Activated naive CD4-positive, alpha-beta T cell treated with anti-CD3 and anti-CD28 coated beads, Interleukin-2, amount 50 U/mL, for 24 hours (primary cell): ENCODE measurements at regions not wholly inside any gene's neighbourhood (a gene's known extent, or its start where the extent isn't known, plus 50 kb on each side); places are given as distances from the start of the nearest gene placed in this dataset.

Source experiments
- H3K27ac Mint-ChIP-seq: one replicate; pipeline ENCODE4 v1.8.0; 2021; ENCODE audit warnings: mild to moderate bottlenecking, mixed read lengths
- H3K27me3 Mint-ChIP-seq: one replicate; pipeline ENCODE4 v1.8.0; 2021; ENCODE audit warnings: mixed read lengths
- H3K36me3 Mint-ChIP-seq: one replicate; pipeline ENCODE4 v1.8.0; 2021; ENCODE audit warnings: mixed read lengths
- H3K4me1 Mint-ChIP-seq: one replicate; pipeline ENCODE4 v1.8.0; 2021; ENCODE audit warnings: mixed read lengths
- H3K4me3 Mint-ChIP-seq: one replicate; pipeline ENCODE4 v1.8.0; 2021; ENCODE audit warnings: mild to moderate bottlenecking, mixed read lengths
- H3K9me3 Mint-ChIP-seq: one replicate; pipeline ENCODE4 v1.8.0; 2021; ENCODE audit warnings: mixed read lengths

GRCh38 chr4:157837071-157837703 lies 335.6 kb downstream of the GASK1B start:
- Mint-ChIP-seq H3K36me3 (no peaks in the 10 kb centered on the region), H3K27ac (no peak overlapping the region), H3K4me3 (no peak overlapping the region), H3K27me3 (no peaks in the 10 kb centered on the region), H3K9me3 (no peaks in the 10 kb centered on the region), H3K4me1 (no peaks in the 10 kb centered on the region)

- Mint-ChIP-seq H3K36me3 (no peaks in the 10 kb centered on the region), H3K4me3 (no peak overlapping the region), H3K27ac (no peak overlapping the region), H3K9me3 (peaks cover 9% of the 10 kb centered on the region), H3K4me1 (no peaks in the 10 kb centered on the region), H3K27me3 (no peaks in the 10 kb centered on the region)
Measured at GRCh38 chr4:157832596-157832995, 340.2 kb downstream of the GASK1B start.

GRCh38 chr4:157824021-157824420 lies 348.8 kb downstream of the GASK1B start:
- no peak overlapping the region for H3K27ac Mint-ChIP-seq
- no peaks in the 10 kb centered on the region for H3K36me3 Mint-ChIP-seq
- no peak overlapping the region for H3K4me3 Mint-ChIP-seq
- H3K9me3 Mint-ChIP-seq: peaks cover 7% of the 10 kb centered on the region
- H3K4me1 Mint-ChIP-seq: no peaks in the 10 kb centered on the region
- H3K27me3 Mint-ChIP-seq: no peaks in the 10 kb centered on the region

- H3K4me3 Mint-ChIP-seq: no peak overlapping the region
- no peaks in the 10 kb centered on the region for H3K4me1 Mint-ChIP-seq
- H3K27me3 Mint-ChIP-seq: no peaks in the 10 kb centered on the region
- no peaks in the 10 kb centered on the region for H3K36me3 Mint-ChIP-seq
- no peak overlapping the region for H3K27ac Mint-ChIP-seq
- H3K9me3 Mint-ChIP-seq: no peaks in the 10 kb centered on the region
Measured at GRCh38 chr4:157821814-157822213, 351.0 kb downstream of the GASK1B start.

GRCh38 chr4:157819693-157820464 lies 352.9 kb downstream of the GASK1B start:
- no peaks in the 10 kb centered on the region for H3K9me3 Mint-ChIP-seq
- no peaks in the 10 kb centered on the region for H3K4me1 Mint-ChIP-seq
- H3K36me3 Mint-ChIP-seq: no peaks in the 10 kb centered on the region
- no peaks in the 10 kb centered on the region for H3K27me3 Mint-ChIP-seq
- no peak overlapping the region for H3K4me3 Mint-ChIP-seq
- H3K27ac Mint-ChIP-seq: no peak overlapping the region

GRCh38 chr4:157818946-157819692 lies 353.7 kb downstream of the GASK1B start:
- H3K27me3 Mint-ChIP-seq: no peaks in the 10 kb centered on the region
- H3K9me3 Mint-ChIP-seq: no peaks in the 10 kb centered on the region
- H3K27ac Mint-ChIP-seq: no peak overlapping the region
- no peaks in the 10 kb centered on the region for H3K36me3 Mint-ChIP-seq
- no peaks in the 10 kb centered on the region for H3K4me1 Mint-ChIP-seq
- H3K4me3 Mint-ChIP-seq: no peak overlapping the region

- Mint-ChIP-seq H3K9me3 (peaks cover 13% of the 10 kb centered on the region), H3K36me3 (no peaks in the 10 kb centered on the region), H3K27ac (no peak overlapping the region), H3K4me3 (no peak overlapping the region), H3K27me3 (no peaks in the 10 kb centered on the region), H3K4me1 (no peaks in the 10 kb centered on the region)
Measured at GRCh38 chr4:157810137-157810774, 362.6 kb downstream of the GASK1B start.

GRCh38 chr4:157808796-157809383 lies 363.9 kb downstream of the GASK1B start:
- H3K36me3 Mint-ChIP-seq: no peaks in the 10 kb centered on the region
- H3K27ac Mint-ChIP-seq: no peak overlapping the region
- no peak overlapping the region for H3K4me3 Mint-ChIP-seq
- peaks cover 12% of the 10 kb centered on the region for H3K9me3 Mint-ChIP-seq
- no peaks in the 10 kb centered on the region for H3K4me1 Mint-ChIP-seq
- H3K27me3 Mint-ChIP-seq: no peaks in the 10 kb centered on the region

- no peaks in the 10 kb centered on the region for H3K9me3 Mint-ChIP-seq
- H3K4me1 Mint-ChIP-seq: no peaks in the 10 kb centered on the region
- no peaks in the 10 kb centered on the region for H3K27me3 Mint-ChIP-seq
- H3K27ac Mint-ChIP-seq: no peak overlapping the region
- H3K36me3 Mint-ChIP-seq: no peaks in the 10 kb centered on the region
- H3K4me3 Mint-ChIP-seq: no peak overlapping the region
Measured at GRCh38 chr4:157806184-157806583, 366.6 kb downstream of the GASK1B start.

GRCh38 chr4:157804986-157805385 lies 367.8 kb downstream of the GASK1B start:
- H3K27me3 Mint-ChIP-seq: no peaks in the 10 kb centered on the region
- H3K9me3 Mint-ChIP-seq: no peaks in the 10 kb centered on the region
- H3K4me3 Mint-ChIP-seq: no peak overlapping the region
- H3K27ac Mint-ChIP-seq: no peak overlapping the region
- no peaks in the 10 kb centered on the region for H3K4me1 Mint-ChIP-seq
- H3K36me3 Mint-ChIP-seq: no peaks in the 10 kb centered on the region

GRCh38 chr4:157803845-157804521 lies 368.8 kb downstream of the GASK1B start:
- Mint-ChIP-seq H3K4me3 (no peak overlapping the region), H3K27me3 (no peaks in the 10 kb centered on the region), H3K4me1 (no peaks in the 10 kb centered on the region), H3K27ac (no peak overlapping the region), H3K36me3 (no peaks in the 10 kb centered on the region), H3K9me3 (no peaks in the 10 kb centered on the region)

GRCh38 chr4:157803421-157803820 lies 369.4 kb downstream of the GASK1B start:
- H3K9me3 Mint-ChIP-seq: no peaks in the 10 kb centered on the region
- no peak overlapping the region for H3K4me3 Mint-ChIP-seq
- no peaks in the 10 kb centered on the region for H3K27me3 Mint-ChIP-seq
- no peaks in the 10 kb centered on the region for H3K4me1 Mint-ChIP-seq
- H3K27ac Mint-ChIP-seq: no peak overlapping the region
- no peaks in the 10 kb centered on the region for H3K36me3 Mint-ChIP-seq

GRCh38 chr4:157795495-157795894 lies 377.3 kb downstream of the GASK1B start:
- Mint-ChIP-seq H3K27ac (no peak overlapping the region), H3K4me1 (no peaks in the 10 kb centered on the region), H3K36me3 (no peaks in the 10 kb centered on the region), H3K27me3 (no peaks in the 10 kb centered on the region), H3K4me3 (no peak overlapping the region), H3K9me3 (no peaks in the 10 kb centered on the region)

- no peaks in the 10 kb centered on the region for H3K27me3 Mint-ChIP-seq
- no peak overlapping the region for H3K27ac Mint-ChIP-seq
- no peaks in the 10 kb centered on the region for H3K9me3 Mint-ChIP-seq
- H3K4me1 Mint-ChIP-seq: no peaks in the 10 kb centered on the region
- H3K4me3 Mint-ChIP-seq: no peak overlapping the region
- H3K36me3 Mint-ChIP-seq: no peaks in the 10 kb centered on the region
Measured at GRCh38 chr4:157792716-157793115, 380.1 kb downstream of the GASK1B start.

GRCh38 chr4:157791236-157791635 lies 381.6 kb downstream of the GASK1B start:
- H3K4me1 Mint-ChIP-seq: no peaks in the 10 kb centered on the region
- no peaks in the 10 kb centered on the region for H3K36me3 Mint-ChIP-seq
- no peaks in the 10 kb centered on the region for H3K9me3 Mint-ChIP-seq
- H3K27ac Mint-ChIP-seq: no peak overlapping the region
- H3K4me3 Mint-ChIP-seq: no peak overlapping the region
- no peaks in the 10 kb centered on the region for H3K27me3 Mint-ChIP-seq
